Progenitor cell of endocrine pancreas (in vitro differentiated cells): ENCODE measurements at regions not wholly inside any gene's neighbourhood (a gene's known extent, or its start where the extent isn't known, plus 50 kb on each side); places are given as distances from the start of the nearest gene placed in this dataset.
"Not testable (repeated sequence)": the region's sequence is repeated elsewhere in the genome, so short reads cannot be mapped to it uniquely, and the experiment has no call there.

ENCODE experiments used
- DNase-seq: peaks from one replicate; pipeline ENCODE4 v3.0.0; 2021; ENCODE audit warnings: low spot score; ENCODE audit not compliant: unreplicated experiment
- H3K27ac Mint-ChIP-seq: 2 replicates; pipeline ENCODE4 v1.8.0; 2021; ENCODE audit warnings: mild to moderate bottlenecking, moderate library complexity, mixed read lengths
- H3K27me3 Mint-ChIP-seq: 2 replicates; pipeline ENCODE4 v1.8.0; 2021; ENCODE audit warnings: mixed read lengths
- H3K36me3 Mint-ChIP-seq: 2 replicates; pipeline ENCODE4 v1.8.0; 2022; ENCODE audit warnings: mixed read lengths; ENCODE audit not compliant: insufficient read depth
- H3K4me1 Mint-ChIP-seq: 2 replicates; pipeline ENCODE4 v1.8.0; 2021; ENCODE audit warnings: low read depth, mixed read lengths
- H3K4me3 Mint-ChIP-seq: 2 replicates; pipeline ENCODE4 v1.8.0; 2021; ENCODE audit warnings: low read depth, mild to moderate bottlenecking, moderate library complexity, mixed read lengths
- H3K9me3 Mint-ChIP-seq: 2 replicates; pipeline ENCODE4 v1.8.0; 2021; ENCODE audit warnings: low read depth, mixed read lengths
- TF ChIP-seq, protein P1 (sequence below): fragments of 200-600 bp; sonication (generic); IDR thresholded peaks from one replicate; pipeline ENCODE4 v1.5.0; 2021; ENCODE audit warnings: antibody characterized with exemption, mild to moderate bottlenecking; ENCODE audit not compliant: unreplicated experiment

DNA sequence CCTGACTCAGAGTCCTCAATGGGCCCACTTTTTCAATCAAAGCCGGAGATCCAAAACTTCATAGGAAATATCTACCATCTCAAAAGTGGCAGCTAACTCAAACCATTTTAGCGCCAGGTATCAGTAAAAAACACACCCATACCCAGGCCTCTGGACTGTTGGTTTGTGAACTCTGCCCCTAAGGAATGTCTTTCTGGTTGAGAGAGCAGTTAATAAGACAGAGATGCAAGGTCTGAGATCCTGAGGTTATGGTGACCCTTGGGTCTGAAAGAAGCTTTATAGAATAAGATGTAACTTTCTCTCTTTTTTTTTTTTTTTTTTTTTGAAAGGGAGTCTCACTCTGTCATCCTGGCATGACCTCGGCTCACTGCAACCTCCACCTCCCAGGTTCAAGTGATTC lies 350.5 kb downstream of the SOX9 start:
- no peaks in the 10 kb centered on the region for H3K27me3 Mint-ChIP-seq
- TF ChIP-seq, protein P1, sequence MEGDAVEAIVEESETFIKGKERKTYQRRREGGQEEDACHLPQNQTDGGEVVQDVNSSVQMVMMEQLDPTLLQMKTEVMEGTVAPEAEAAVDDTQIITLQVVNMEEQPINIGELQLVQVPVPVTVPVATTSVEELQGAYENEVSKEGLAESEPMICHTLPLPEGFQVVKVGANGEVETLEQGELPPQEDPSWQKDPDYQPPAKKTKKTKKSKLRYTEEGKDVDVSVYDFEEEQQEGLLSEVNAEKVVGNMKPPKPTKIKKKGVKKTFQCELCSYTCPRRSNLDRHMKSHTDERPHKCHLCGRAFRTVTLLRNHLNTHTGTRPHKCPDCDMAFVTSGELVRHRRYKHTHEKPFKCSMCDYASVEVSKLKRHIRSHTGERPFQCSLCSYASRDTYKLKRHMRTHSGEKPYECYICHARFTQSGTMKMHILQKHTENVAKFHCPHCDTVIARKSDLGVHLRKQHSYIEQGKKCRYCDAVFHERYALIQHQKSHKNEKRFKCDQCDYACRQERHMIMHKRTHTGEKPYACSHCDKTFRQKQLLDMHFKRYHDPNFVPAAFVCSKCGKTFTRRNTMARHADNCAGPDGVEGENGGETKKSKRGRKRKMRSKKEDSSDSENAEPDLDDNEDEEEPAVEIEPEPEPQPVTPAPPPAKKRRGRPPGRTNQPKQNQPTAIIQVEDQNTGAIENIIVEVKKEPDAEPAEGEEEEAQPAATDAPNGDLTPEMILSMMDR, result no peak

DNA sequence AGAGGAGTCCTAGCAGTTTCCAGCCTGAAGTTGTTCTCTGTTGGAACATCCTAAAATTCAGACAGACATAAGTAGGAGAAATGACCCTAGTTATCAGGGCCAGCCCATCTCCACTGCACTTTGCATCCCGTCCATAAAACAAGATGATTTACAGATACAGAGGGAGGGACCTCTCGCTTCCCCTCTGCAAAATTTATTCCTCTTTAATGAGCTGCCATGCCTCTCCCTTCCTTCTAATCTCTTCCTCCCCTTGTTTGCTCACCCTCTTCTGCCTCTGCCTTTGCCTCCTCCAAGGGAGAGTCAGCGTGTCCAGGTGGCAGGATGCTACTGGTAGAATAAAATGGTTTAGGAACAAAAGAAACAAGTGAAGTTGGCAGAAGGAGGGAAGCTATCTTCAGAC lies 351.3 kb downstream of the SOX9 start:
- Mint-ChIP-seq H3K4me1 (peaks cover 29% of the 10 kb centered on the region), H3K4me3 (no peak overlapping the region), H3K27ac (no peak overlapping the region), H3K36me3 (peaks cover 7% of the 10 kb centered on the region), H3K9me3 (no peaks in the 10 kb centered on the region), H3K27me3 (no peaks in the 10 kb centered on the region)
- DNase-seq, result no peak
- TF ChIP-seq, protein P1, result no peak

More for the DNA sequence above, 350.5 kb downstream of the SOX9 start:
- no peaks in the 10 kb centered on the region for H3K9me3 Mint-ChIP-seq
- peaks cover 7% of the 10 kb centered on the region for H3K36me3 Mint-ChIP-seq
- peaks cover 24% of the 10 kb centered on the region for H3K4me1 Mint-ChIP-seq
- no peak for DNase-seq
- no peak overlapping the region for H3K4me3 Mint-ChIP-seq
- no peak overlapping the region for H3K27ac Mint-ChIP-seq

DNA sequence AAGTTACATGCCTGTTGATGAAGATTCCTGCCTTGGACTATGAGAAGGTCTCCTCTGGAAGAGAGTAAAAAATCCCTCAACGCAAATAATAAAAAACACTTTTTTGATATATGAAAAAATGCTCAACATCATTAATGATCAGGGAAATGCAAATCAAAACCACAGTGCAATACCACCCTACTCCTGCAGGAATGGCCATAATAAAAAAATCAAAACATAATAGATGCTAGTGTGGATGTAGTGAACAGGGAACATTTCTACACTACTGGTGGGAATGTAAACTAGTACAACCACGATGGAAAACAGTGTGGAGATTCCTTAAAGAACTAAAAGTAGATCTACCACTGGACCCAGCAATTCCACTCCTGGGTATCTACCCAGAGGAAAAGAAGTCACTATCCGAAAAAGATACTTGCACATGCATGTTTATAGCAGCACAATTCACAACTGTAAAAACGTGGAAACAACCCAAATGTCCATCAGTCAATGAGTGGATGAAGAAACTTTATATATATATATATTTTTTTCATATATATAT lies 352.1 kb downstream of the SOX9 start:
- DNase-seq, H3K4me3 Mint-ChIP-seq, H3K27me3 Mint-ChIP-seq, H3K9me3 Mint-ChIP-seq, H3K36me3 Mint-ChIP-seq, H3K27ac Mint-ChIP-seq: not testable (repeated sequence)
- peaks cover 37% of the 10 kb centered on the region for H3K4me1 Mint-ChIP-seq

DNA sequence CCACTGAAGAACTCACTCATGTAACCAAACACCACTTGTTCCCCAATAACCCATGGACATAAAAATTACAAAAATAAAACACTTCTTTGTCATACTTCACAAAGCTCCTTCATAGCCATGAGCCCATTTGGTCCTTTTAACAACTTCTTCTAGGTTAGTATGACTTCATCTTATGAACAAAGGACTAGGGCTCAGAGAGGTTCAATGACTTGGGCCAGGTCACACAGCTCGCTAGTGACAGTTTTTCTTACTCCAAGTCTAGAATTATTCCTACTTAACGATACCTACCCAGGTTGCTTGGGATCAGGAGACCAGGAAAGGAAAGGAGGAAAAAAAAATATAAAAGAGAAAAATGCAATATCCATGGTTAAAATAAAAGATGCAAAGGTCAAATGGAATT lies 353.4 kb downstream of the SOX9 start:
- Mint-ChIP-seq H3K36me3 (peaks cover 7% of the 10 kb centered on the region), H3K9me3 (no peaks in the 10 kb centered on the region)

DNA sequence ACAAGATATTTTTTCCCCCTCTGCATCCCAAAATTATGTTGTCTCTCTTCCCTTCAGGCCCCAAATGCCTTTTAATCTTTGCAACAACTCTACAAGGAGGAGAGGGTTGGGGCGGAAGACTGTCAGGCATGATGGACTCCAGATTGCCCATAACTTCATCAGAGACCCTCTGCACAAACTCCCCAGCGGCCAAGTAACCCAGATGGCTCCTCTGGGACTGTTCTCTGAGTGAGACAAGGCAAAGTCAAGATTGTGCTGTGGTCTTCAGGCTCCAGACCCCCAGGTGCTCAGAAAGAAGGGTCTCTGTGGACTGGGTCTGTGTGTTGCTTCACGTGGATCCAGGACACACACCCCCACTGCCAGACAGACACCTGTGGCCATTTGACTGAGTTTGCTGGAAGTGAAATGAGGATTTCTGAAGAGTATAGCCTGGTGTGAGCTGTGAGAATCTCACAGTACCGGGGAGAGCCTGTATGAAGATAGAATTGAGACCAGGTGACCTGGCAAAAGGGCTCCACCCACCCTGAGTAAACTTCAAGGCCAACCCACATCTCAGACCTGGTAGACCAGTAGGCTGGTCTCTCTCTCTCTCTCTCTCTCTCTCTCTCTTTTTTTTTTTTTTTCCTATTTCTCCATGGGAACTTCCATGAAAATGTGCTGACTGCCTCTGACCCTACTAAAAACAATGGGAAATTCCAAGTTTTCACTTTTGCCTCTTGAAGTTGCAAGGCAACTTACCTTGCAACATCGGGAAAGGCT lies 354.1 kb downstream of the SOX9 start:
- no peak for DNase-seq
- no peaks in the 10 kb centered on the region for H3K9me3 Mint-ChIP-seq
- no peaks in the 10 kb centered on the region for H3K27me3 Mint-ChIP-seq
- peaks cover 7% of the 10 kb centered on the region for H3K36me3 Mint-ChIP-seq
- peaks cover 40% of the 10 kb centered on the region for H3K4me1 Mint-ChIP-seq
- H3K4me3 Mint-ChIP-seq, result no peak overlapping the region
- TF ChIP-seq, protein P1, result no peak
- peak overlapping the region; percentile 19 for H3K27ac Mint-ChIP-seq

More for the DNA sequence above, 353.4 kb downstream of the SOX9 start:
- Mint-ChIP-seq H3K27me3 (no peaks in the 10 kb centered on the region), H3K4me3 (no peak overlapping the region), H3K27ac (no peak overlapping the region), H3K4me1 (peaks cover 40% of the 10 kb centered on the region)
- DNase-seq, result no peak
- TF ChIP-seq, protein P1, result no peak

DNA sequence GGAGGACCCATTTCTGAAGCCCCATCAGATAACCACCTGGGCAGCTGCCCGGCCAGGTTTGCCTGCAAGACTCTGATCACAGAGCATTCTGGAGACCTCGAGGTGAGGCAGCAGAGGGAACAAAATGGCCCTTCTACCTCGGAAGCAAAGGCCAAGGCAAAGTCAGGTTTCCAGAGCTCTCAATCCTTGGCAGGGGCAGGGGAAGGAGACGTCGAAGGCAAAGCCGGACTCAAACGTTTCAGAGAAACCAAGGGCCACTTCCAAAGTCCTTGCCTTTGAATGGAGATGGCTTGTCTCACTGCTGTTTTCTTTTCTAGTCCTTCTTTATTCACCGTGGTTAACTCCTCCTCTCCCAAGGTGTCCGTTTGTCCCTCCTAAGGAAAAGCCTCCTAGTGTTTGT lies 355.3 kb downstream of the SOX9 start:
- H3K36me3 Mint-ChIP-seq, result peaks cover 9% of the 10 kb centered on the region
- peaks cover 40% of the 10 kb centered on the region for H3K4me1 Mint-ChIP-seq
- H3K27me3 Mint-ChIP-seq, result no peaks in the 10 kb centered on the region
- H3K27ac Mint-ChIP-seq, result peak overlapping the region; percentile 93
- H3K9me3 Mint-ChIP-seq, result peaks cover 3% of the 10 kb centered on the region
- no peak for DNase-seq
- TF ChIP-seq, protein P1, result no peak
- H3K4me3 Mint-ChIP-seq, result peak overlapping the region; percentile 2
